HG02943 (cell line): ENCODE measurements at regions not wholly inside any gene's neighbourhood (a gene's known extent, or its start where the extent isn't known, plus 50 kb on each side); places are given as distances from the start of the nearest gene placed in this dataset.
"Not testable (repeated sequence)": the region's sequence is repeated elsewhere in the genome, so short reads cannot be mapped to it uniquely, and the experiment has no call there.

Source experiments
- ATAC-seq: cut with Tn5 transposase; IDR thresholded peaks from one replicate; pipeline ENCODE4 v1.9.1; 2021; ENCODE audit warnings: mild to moderate bottlenecking, low read depth, moderate library complexity; ENCODE audit not compliant: unreplicated experiment

GRCh38 chr16:9334103-9334502, 242.7 kb downstream of the HAPSTR1 start:
- no peak for ATAC-seq

- no peak for ATAC-seq
Observed at GRCh38 chr16:9337308-9338032, 246.0 kb downstream of the HAPSTR1 start.

GRCh38 chr16:9338068-9338467, 246.6 kb downstream of the HAPSTR1 start:
- no peak for ATAC-seq

GRCh38 chr16:9338510-9338909, 247.1 kb downstream of the HAPSTR1 start:
- no peak for ATAC-seq

- ATAC-seq = no peak
Observed at GRCh38 chr16:9340526-9341256, 249.2 kb downstream of the HAPSTR1 start.

- ATAC-seq = no peak
Observed at GRCh38 chr16:9343276-9343675, 251.8 kb downstream of the HAPSTR1 start.

- no peak for ATAC-seq
Observed at GRCh38 chr16:9344508-9344907, 253.1 kb downstream of the HAPSTR1 start.

- ATAC-seq = no peak
Observed at GRCh38 chr16:9345046-9345445, 253.6 kb downstream of the HAPSTR1 start.

- ATAC-seq = no peak
Observed at GRCh38 chr16:9345880-9346279, 254.4 kb downstream of the HAPSTR1 start.

- ATAC-seq = no peak
Observed at GRCh38 chr16:9348912-9349311, 257.5 kb downstream of the HAPSTR1 start.

- not testable (repeated sequence) for ATAC-seq
Observed at GRCh38 chr16:9349373-9349960, 258.0 kb downstream of the HAPSTR1 start.

GRCh38 chr16:9350119-9350799, 258.8 kb downstream of the HAPSTR1 start:
- ATAC-seq = not testable (repeated sequence)

GRCh38 chr16:9351440-9351839, 260.0 kb downstream of the HAPSTR1 start:
- ATAC-seq = no peak

- ATAC-seq = no peak
Observed at GRCh38 chr16:9351841-9352434, 260.5 kb downstream of the HAPSTR1 start.

GRCh38 chr16:9357829-9358228, 266.4 kb downstream of the HAPSTR1 start:
- no peak for ATAC-seq

- ATAC-seq = no peak
Observed at GRCh38 chr16:9360075-9360474, 268.6 kb downstream of the HAPSTR1 start.

GRCh38 chr16:9362050-9362449, 270.6 kb downstream of the HAPSTR1 start:
- no peak for ATAC-seq

GRCh38 chr16:9362604-9363003, 271.2 kb downstream of the HAPSTR1 start:
- no peak for ATAC-seq

- ATAC-seq = no peak
Observed at GRCh38 chr16:9363520-9363919, 272.1 kb downstream of the HAPSTR1 start.

- ATAC-seq = no peak
Observed at GRCh38 chr16:9364721-9365369, 273.4 kb downstream of the HAPSTR1 start.
